Endothelial cell of hepatic sinusoid (primary cell): ENCODE measurements at regions not wholly inside any gene's neighbourhood (a gene's known extent, or its start where the extent isn't known, plus 50 kb on each side); places are given as distances from the start of the nearest gene placed in this dataset.
"Not testable (repeated sequence)": the region's sequence is repeated elsewhere in the genome, so short reads cannot be mapped to it uniquely, and the experiment has no call there.

ENCODE experiments used
- in situ Hi-C: cut with HindIII; loops from 2 replicates; pipeline ENCODE4 v1.10.0; 2017; ENCODE audit warnings: low sequenced_read_pairs

GRCh38 chr16:87196661-87197060 lies 120.5 kb downstream of the C16orf95 start:
- in situ Hi-C loops = no loop called here

GRCh38 chr16:87198328-87198832 lies 118.8 kb downstream of the C16orf95 start:
- in situ Hi-C loops = no loop called here

GRCh38 chr16:87198881-87199280 lies 118.3 kb downstream of the C16orf95 start:
- in situ Hi-C loops = no loop called here

- in situ Hi-C loops = no loop called here
Measured at GRCh38 chr16:87199379-87199778, 117.8 kb downstream of the C16orf95 start.

GRCh38 chr16:87199901-87200300 lies 117.3 kb downstream of the C16orf95 start:
- in situ Hi-C loops = no loop called here

- in situ Hi-C loops = no loop called here
Measured at GRCh38 chr16:87200637-87201036, 116.6 kb downstream of the C16orf95 start.

- in situ Hi-C loops = no loop called here
Measured at GRCh38 chr16:87201052-87201451, 116.1 kb downstream of the C16orf95 start.

- in situ Hi-C loops = no loop called here
Measured at GRCh38 chr16:87201790-87202189, 115.4 kb downstream of the C16orf95 start.

- in situ Hi-C loops = no loop called here
Measured at GRCh38 chr16:87202346-87202745, 114.8 kb downstream of the C16orf95 start.

- in situ Hi-C loops = no loop called here
Measured at GRCh38 chr16:87203060-87203656, 114.0 kb downstream of the C16orf95 start.

- in situ Hi-C loops = no loop called here
Measured at GRCh38 chr16:87206646-87207451, 110.3 kb downstream of the C16orf95 start.

- in situ Hi-C loops = no loop called here
Measured at GRCh38 chr16:87207509-87207908, 109.7 kb downstream of the C16orf95 start.

- in situ Hi-C loops = no loop called here
Measured at GRCh38 chr16:87207965-87208364, 109.2 kb downstream of the C16orf95 start.

GRCh38 chr16:87208968-87209367 lies 108.2 kb downstream of the C16orf95 start:
- in situ Hi-C loops = not testable (repeated sequence)

GRCh38 chr16:87209808-87210512 lies 107.2 kb downstream of the C16orf95 start:
- in situ Hi-C loops = no loop called here

- in situ Hi-C loops = no loop called here
Measured at GRCh38 chr16:87210894-87211293, 106.3 kb downstream of the C16orf95 start.

GRCh38 chr16:87212026-87212425 lies 105.2 kb downstream of the C16orf95 start:
- in situ Hi-C loops = no loop called here

GRCh38 chr16:87213536-87213935 lies 103.7 kb downstream of the C16orf95 start:
- in situ Hi-C loops = no loop called here

- in situ Hi-C loops = no loop called here
Measured at GRCh38 chr16:87216148-87216840, 100.9 kb downstream of the C16orf95 start.

- in situ Hi-C loops = no loop called here
Measured at GRCh38 chr16:87216841-87217275, 100.3 kb downstream of the C16orf95 start.

- in situ Hi-C loops = not testable (repeated sequence)
Measured at GRCh38 chr16:87217802-87218201, 99.4 kb downstream of the C16orf95 start.
